GM13977 (cell line): ENCODE measurements at regions not wholly inside any gene's neighbourhood (a gene's known extent, or its start where the extent isn't known, plus 50 kb on each side); places are given as distances from the start of the nearest gene placed in this dataset.

ENCODE experiments used
- DNase-seq: peaks from one replicate; pipeline ENCODE4 v3.0.0; 2012; ENCODE audit warnings: low spot score
- in situ Hi-C: fragments of 300-500 bp; cut with MboI; formaldehyde crosslinking; loops from one replicate; pipeline ENCODE4 v1.12.0; 2022; ENCODE audit warnings: low sequenced_read_pairs, low pct_unique_long_range_greater_than_20kb, mixed read lengths, inconsistent platforms; ENCODE audit not compliant: unreplicated experiment
- TF ChIP-seq, protein P1 (sequence below): IDR thresholded peaks from 2 replicates; pipeline ENCODE4 v1.5.1; 2012; ENCODE audit warnings: mild to moderate bottlenecking, control low read depth; ENCODE audit not compliant: insufficient read depth; ENCODE audit errors: extremely low read depth, missing control alignments

DNA sequence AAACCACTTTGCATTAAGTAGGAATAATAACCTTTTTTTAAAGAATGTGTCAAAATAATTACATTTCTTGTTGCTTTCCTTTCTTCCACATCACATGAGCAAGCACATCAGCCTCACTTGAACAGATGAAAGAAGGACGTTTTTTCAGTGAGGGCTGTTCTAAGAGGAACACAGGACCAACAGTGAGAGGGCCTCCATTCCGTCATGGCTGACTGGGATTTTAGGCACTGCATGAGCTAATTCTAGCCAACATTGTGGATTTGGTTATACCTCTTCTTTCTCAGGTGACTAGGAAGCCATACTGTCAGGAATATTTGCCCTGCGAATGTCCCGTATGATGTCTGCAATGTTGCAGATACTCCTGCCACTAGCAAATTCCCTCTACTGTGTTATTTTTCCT lies 87.6 kb downstream of the LINC00237 start:
- no peak for DNase-seq
- TF ChIP-seq, protein P1, sequence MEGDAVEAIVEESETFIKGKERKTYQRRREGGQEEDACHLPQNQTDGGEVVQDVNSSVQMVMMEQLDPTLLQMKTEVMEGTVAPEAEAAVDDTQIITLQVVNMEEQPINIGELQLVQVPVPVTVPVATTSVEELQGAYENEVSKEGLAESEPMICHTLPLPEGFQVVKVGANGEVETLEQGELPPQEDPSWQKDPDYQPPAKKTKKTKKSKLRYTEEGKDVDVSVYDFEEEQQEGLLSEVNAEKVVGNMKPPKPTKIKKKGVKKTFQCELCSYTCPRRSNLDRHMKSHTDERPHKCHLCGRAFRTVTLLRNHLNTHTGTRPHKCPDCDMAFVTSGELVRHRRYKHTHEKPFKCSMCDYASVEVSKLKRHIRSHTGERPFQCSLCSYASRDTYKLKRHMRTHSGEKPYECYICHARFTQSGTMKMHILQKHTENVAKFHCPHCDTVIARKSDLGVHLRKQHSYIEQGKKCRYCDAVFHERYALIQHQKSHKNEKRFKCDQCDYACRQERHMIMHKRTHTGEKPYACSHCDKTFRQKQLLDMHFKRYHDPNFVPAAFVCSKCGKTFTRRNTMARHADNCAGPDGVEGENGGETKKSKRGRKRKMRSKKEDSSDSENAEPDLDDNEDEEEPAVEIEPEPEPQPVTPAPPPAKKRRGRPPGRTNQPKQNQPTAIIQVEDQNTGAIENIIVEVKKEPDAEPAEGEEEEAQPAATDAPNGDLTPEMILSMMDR = no peak
- in situ Hi-C loops = no loop called here

DNA sequence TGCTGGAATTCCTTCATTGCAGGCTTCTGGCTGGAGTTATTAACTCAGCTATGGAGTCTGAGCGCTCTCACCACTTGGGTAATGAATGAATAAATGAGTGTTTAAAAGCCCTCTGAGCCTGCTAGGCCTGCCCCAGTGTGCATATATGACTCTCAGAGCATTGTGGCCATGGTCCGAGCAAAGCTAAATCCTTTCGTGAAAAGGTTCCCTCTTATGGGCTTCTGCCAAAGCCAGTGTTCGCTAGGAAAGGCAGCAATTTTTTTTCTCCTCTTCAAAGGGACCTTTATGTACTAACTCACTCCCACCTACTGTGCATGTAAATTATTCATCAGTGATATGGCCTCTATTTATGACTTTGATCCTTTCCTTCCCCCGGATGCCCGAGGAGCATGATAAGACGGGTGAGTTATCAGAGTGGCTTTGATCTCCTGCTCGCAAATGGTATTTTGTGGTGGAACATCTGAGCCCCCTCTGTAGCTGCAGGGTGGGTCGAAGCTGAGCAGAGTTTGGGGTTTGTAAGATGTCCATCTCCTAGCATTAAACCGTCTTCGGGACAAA lies 88.6 kb downstream of the LINC00237 start:
- no peak for DNase-seq
- TF ChIP-seq, protein P1 = no peak
- in situ Hi-C loops = no loop called here

DNA sequence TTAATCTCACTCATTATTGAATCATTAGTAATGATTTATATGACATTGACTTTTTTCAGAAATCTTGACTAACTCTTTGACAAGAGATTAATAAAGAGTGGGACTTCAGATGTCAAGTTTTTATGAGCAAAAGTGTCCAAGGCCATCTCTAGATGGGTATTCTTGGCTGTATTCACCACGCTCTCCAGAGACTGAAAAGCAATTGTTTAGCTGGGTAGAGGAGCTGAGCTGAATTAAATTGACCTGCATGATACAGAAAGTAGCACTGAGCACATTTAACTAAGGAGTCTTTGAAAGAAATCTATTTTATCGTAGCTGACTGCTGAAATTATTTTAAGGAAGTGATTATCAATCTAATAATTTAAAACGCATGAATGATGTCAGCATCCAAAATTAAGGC lies 89.4 kb downstream of the LINC00237 start:
- TF ChIP-seq, protein P1 = no peak
- in situ Hi-C loops = no loop called here

DNA sequence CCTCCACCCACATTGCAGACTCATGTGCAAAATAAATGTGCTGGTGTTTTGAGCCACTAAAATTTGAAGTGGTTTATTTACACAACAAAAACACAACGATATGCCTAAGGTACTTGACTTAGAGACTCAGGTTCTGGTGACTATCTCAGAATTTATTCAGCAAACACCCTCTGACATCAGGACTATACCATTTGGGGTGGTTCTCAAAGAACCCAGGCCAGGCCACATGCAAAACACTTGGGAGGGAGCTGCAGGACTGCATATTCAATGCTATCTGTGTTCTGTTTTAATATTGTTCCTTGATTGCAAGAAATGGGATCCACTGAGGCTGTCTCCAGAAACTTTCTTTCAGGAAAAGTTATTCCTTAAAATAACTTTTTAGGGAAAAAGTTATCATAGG lies 91.6 kb downstream of the LINC00237 start:
- no peak for DNase-seq
- TF ChIP-seq, protein P1 = no peak
- in situ Hi-C loops = no loop called here

More for the DNA sequence above, 89.4 kb downstream of the LINC00237 start:
- DNase-seq = no peak

DNA sequence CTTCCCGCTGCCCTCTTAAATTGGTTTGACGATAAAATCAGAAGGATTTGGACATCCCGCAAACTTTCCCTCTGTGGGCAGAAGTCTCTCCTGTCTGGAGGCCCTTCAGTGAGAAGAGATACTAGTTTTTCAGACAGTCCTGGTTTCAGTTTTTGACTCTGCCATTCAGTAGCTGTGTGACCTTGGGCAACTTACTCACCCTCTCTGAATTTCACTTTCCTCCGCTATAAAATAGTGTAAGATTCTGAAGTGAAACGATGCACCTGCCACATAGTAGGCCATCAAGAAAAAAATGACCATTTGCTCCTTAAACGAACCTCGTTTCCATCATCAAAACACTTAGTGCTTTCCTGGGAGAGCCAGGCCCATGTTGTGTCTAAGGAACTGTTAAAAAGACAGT lies 97.2 kb downstream of the LINC00237 start:
- in situ Hi-C loops = no loop called here
- TF ChIP-seq, protein P1 = no peak
- no peak for DNase-seq

DNA sequence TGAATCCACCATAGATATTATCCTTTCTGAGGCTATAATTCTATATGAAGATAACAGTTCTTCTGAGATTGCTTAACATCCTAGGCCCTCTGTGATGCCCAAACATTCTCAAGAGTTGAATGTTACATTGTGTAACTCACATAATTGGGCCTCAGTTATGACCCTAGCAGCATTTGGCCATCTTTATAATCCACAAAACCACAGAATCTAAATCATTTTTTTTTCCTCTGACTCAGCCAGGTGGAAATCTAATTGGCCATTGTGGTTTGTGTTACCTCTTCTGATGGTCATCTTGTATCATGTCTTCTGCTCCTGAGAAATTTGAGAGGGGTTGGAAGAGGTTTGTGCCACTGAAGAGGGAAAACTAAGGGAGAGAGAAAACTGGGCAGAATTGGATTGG lies 99.5 kb downstream of the LINC00237 start:
- TF ChIP-seq, protein P1 = no peak
- no peak for DNase-seq
- in situ Hi-C loops = no loop called here
